ENCODE measurements at regions not wholly inside any gene's neighbourhood (a gene's known extent, or its start where the extent isn't known, plus 50 kb on each side); places are given as distances from the start of the nearest gene placed in this dataset.

DNA sequence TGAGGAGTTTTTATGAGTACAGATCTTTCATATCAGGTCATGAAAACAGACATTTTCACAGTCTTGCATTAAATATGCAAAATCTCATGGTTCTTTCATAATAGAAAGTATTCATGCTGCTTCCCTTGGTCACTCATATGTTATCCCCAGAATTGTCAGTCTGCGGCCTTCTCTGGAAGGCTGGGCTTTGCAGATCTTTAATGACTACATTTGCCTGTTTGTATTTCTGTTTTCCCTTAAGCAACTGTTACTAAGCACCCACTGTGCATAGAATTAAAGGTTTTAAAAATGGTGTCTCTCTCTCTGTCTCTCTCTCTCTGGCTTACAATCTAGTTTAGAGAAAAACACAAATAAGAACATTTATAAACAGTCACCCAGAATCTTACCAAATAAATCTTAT lies 456.3 kb downstream of the RIT2 start:
- TF ChIP-seq EZH2 (IDR thresholded peaks at IDR 0.05; ENCODE audit: low read length, missing control alignments) (no peak), CTCF (conservative IDR thresholded peaks at IDR 0.05 in 1 of 2, IDR thresholded peaks at IDR 0.05 in 1 of 2; ENCODE audit: low read depth in 1 of 2, low read length in 2 of 2) (no peak)

Measured in fibroblast of lung (primary cell).